WTC11 (cell line): ENCODE measurements at regions not wholly inside any gene's neighbourhood (a gene's known extent, or its start where the extent isn't known, plus 50 kb on each side); places are given as distances from the start of the nearest gene placed in this dataset.

Source experiments
- ATAC-seq: fragments of 200-7000 bp; cut with Tn5 transposase; 2 replicates; pipeline ENCODE4 v1.10.0; 2021; ENCODE audit warnings: mild to moderate bottlenecking, moderate library complexity
- CTCF ChIA-PET: fragments of 300-600 bp; sonication (Branson Sonifier 250); formaldehyde crosslinking; loops from one replicate; lab custom pipeline; 2021; ENCODE audit warnings: antibody characterized with exemption; lab: Charles Lee
- POLR2A ChIA-PET: fragments of 350-600 bp; sonication (Branson Sonifier 250); formaldehyde crosslinking; loops from one replicate; lab custom pipeline; 2021; ENCODE audit warnings: antibody characterized with exemption; lab: Charles Lee
- DNase-seq: peaks from one replicate; pipeline ENCODE4 v3.0.0; 2021; ENCODE audit warnings: low spot score
- H3K27ac Mint-ChIP-seq: 2 replicates; pipeline ENCODE4 v1.8.0; 2021; ENCODE audit warnings: mixed read lengths
- H3K27me3 Mint-ChIP-seq: 2 replicates; pipeline ENCODE4 v1.8.0; 2021; ENCODE audit warnings: low read depth, mild to moderate bottlenecking, moderate library complexity, mixed read lengths
- H3K36me3 Mint-ChIP-seq: 2 replicates; pipeline ENCODE4 v1.8.0; 2021; ENCODE audit warnings: mixed read lengths
- H3K4me1 Mint-ChIP-seq: 2 replicates; pipeline ENCODE4 v1.8.0; 2022; ENCODE audit warnings: mixed read lengths
- H3K4me3 Mint-ChIP-seq: 2 replicates; pipeline ENCODE4 v1.8.0; 2021; ENCODE audit warnings: mild to moderate bottlenecking, moderate library complexity, mixed read lengths
- H3K9me3 Mint-ChIP-seq: 2 replicates; pipeline ENCODE4 v1.8.0; 2021; ENCODE audit warnings: mixed read lengths
- ATF1 ChIP-seq: sonication (generic); formaldehyde crosslinking; IDR thresholded peaks from 2 replicates; pipeline ENCODE4 v1.8.1; 2023; ENCODE audit warnings: mild to moderate bottlenecking, moderate library complexity, missing genetic modification reagents
- ATF3 ChIP-seq: sonication (generic); formaldehyde crosslinking; conservative IDR thresholded peaks from 2 replicates; pipeline ENCODE4 v1.8.1; 2022; ENCODE audit warnings: mild to moderate bottlenecking, missing genetic modification reagents
- CDX4 ChIP-seq: fragments of 250-450 bp; sonication (Bioruptor Pico); IDR thresholded peaks from 2 replicates; pipeline ENCODE4 v1.9.0; 2021; ENCODE audit warnings: moderate library complexity, mild to moderate bottlenecking, inconsistent platforms, borderline replicate concordance
- CTCF ChIP-seq: fragments of 200-600 bp; IDR thresholded peaks from 2 replicates; pipeline ENCODE4 v1.8.0; 2022; ENCODE audit warnings: antibody characterized with exemption
- FOXP1 ChIP-seq: sonication (generic); formaldehyde crosslinking; IDR thresholded peaks from 2 replicates; pipeline ENCODE4 v1.8.0; 2022; ENCODE audit warnings: missing genetic modification reagents, mild to moderate bottlenecking, moderate library complexity, borderline replicate concordance
- JUN ChIP-seq: sonication (generic); formaldehyde crosslinking; IDR thresholded peaks from 2 replicates; pipeline ENCODE4 v1.8.0; 2023; ENCODE audit warnings: mild to moderate bottlenecking, missing genetic modification reagents
- MXD4 ChIP-seq: fragments of 250-450 bp; sonication (Bioruptor Pico); IDR thresholded peaks from 2 replicates; pipeline ENCODE4 v1.8.0; 2021; ENCODE audit warnings: mild to moderate bottlenecking, moderate library complexity, borderline replicate concordance
- NFATC4 ChIP-seq: fragments of 250-450 bp; sonication (Bioruptor Pico); IDR thresholded peaks from 2 replicates; pipeline ENCODE4 v1.9.0; 2021; ENCODE audit warnings: mild to moderate bottlenecking
- NFYB ChIP-seq: sonication (generic); formaldehyde crosslinking; conservative IDR thresholded peaks from 2 replicates; pipeline ENCODE4 v1.8.0; 2022; ENCODE audit warnings: low read depth, missing genetic modification reagents
- NR3C1 ChIP-seq: sonication (generic); formaldehyde crosslinking; conservative IDR thresholded peaks from 2 replicates; pipeline ENCODE4 v1.8.1; 2023; ENCODE audit warnings: low read depth, mild to moderate bottlenecking, missing genetic modification reagents
- SP1 ChIP-seq: sonication (generic); formaldehyde crosslinking; conservative IDR thresholded peaks from 2 replicates; pipeline ENCODE4 v1.8.1; 2022; ENCODE audit warnings: missing genetic modification reagents
- STAT6 ChIP-seq: sonication (generic); formaldehyde crosslinking; conservative IDR thresholded peaks from 2 replicates; pipeline ENCODE4 v1.8.1; 2023; ENCODE audit warnings: mild to moderate bottlenecking, low read depth, missing genetic modification reagents, moderate library complexity
- ZNF121 ChIP-seq: sonication (generic); formaldehyde crosslinking; IDR thresholded peaks from 2 replicates; pipeline ENCODE4 v1.8.0; 2023; ENCODE audit warnings: missing genetic modification reagents
- ZNF219 ChIP-seq: sonication (generic); formaldehyde crosslinking; IDR thresholded peaks from 2 replicates; pipeline ENCODE4 v1.8.0; 2023; ENCODE audit warnings: missing genetic modification reagents, mild to moderate bottlenecking, borderline replicate concordance
- ZNF232 ChIP-seq: sonication (generic); formaldehyde crosslinking; IDR thresholded peaks from 2 replicates; pipeline ENCODE4 v1.8.0; 2022; ENCODE audit warnings: mild to moderate bottlenecking, missing genetic modification reagents
- ZNF396 ChIP-seq: fragments of 250-450 bp; sonication (Bioruptor Pico); IDR thresholded peaks from 2 replicates; pipeline ENCODE4 v1.8.0; 2021; ENCODE audit warnings: mild to moderate bottlenecking, moderate library complexity, borderline replicate concordance
- ZNF671 ChIP-seq: fragments of 250-450 bp; sonication (Bioruptor Pico); IDR thresholded peaks from 2 replicates; pipeline ENCODE4 v1.8.0; 2021; ENCODE audit warnings: mild to moderate bottlenecking
- TF ChIP-seq, protein P1 (sequence below): sonication (generic); formaldehyde crosslinking; IDR thresholded peaks from 2 replicates; pipeline ENCODE4 v1.8.1; 2023; ENCODE audit warnings: mild to moderate bottlenecking, missing genetic modification reagents, moderate library complexity
- TF ChIP-seq, protein P2 (sequence below): sonication (generic); formaldehyde crosslinking; IDR thresholded peaks from 2 replicates; pipeline ENCODE4 v1.8.1; 2023; ENCODE audit warnings: mild to moderate bottlenecking, missing genetic modification reagents
- TF ChIP-seq, protein P3 (sequence below): sonication (generic); formaldehyde crosslinking; IDR thresholded peaks from 2 replicates; pipeline ENCODE4 v1.8.0; 2022; ENCODE audit warnings: mild to moderate bottlenecking, missing genetic modification reagents
- TF ChIP-seq, protein P4 (sequence below): sonication (generic); formaldehyde crosslinking; IDR thresholded peaks from 2 replicates; pipeline ENCODE4 v1.8.0; 2022; ENCODE audit warnings: mild to moderate bottlenecking, missing genetic modification reagents

DNA sequence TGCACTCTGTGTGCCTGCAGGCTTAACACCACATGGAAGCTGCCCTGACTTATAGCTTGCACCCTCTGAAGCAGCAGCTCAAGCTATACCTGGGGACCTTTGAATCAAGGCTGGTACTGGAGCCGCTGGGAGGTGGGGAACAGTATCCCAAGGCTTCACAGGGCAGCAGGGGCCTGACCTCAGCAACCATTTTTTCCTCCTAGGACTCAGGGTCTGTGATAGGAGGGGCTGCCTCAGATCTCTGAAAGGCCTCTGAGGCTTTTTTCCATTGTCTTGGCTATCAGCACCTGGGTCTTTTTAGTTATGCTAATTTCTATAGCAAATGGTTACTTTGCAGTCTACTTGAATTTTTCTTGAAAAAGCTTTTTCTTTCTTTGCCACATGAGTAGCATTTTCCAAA lies 80.2 kb upstream of the OPRM1 start:
- CTCF ChIA-PET, result no interaction called here
- Mint-ChIP-seq H3K9me3 (peaks cover 26% of the 10 kb centered on the region), H3K27ac (no peak overlapping the region), H3K4me1 (peaks cover 26% of the 10 kb centered on the region), H3K36me3 (peaks cover 3% of the 10 kb centered on the region), H3K27me3 (no peaks in the 10 kb centered on the region; the same call in 1 of the 2 replicates), H3K4me3 (no peak overlapping the region)
- DNase-seq (no peak), ATAC-seq (peak; percentile 84)
- POLR2A ChIA-PET, result no interaction called here
- TF ChIP-seq ZNF121 (CRISPR knock-in tag) (no peak), JUN (no peak), ATF1 (CRISPR knock-in tag) (no peak), STAT6 (CRISPR knock-in tag) (no peak), ATF3 (no peak), ZNF232 (CRISPR knock-in tag) (no peak), ZNF219 (CRISPR knock-in tag) (no peak), ZNF671 (CRISPR knock-in tag) (no peak), MXD4 (no peak), FOXP1 (CRISPR knock-in tag) (no peak), SP1 (CRISPR knock-in tag) (no peak), CDX4 (CRISPR knock-in tag) (no peak)
- TF ChIP-seq, protein P1, sequence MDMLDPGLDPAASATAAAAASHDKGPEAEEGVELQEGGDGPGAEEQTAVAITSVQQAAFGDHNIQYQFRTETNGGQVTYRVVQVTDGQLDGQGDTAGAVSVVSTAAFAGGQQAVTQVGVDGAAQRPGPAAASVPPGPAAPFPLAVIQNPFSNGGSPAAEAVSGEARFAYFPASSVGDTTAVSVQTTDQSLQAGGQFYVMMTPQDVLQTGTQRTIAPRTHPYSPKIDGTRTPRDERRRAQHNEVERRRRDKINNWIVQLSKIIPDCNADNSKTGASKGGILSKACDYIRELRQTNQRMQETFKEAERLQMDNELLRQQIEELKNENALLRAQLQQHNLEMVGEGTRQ (CRISPR knock-in tag), result no peak
- TF ChIP-seq, protein P2, sequence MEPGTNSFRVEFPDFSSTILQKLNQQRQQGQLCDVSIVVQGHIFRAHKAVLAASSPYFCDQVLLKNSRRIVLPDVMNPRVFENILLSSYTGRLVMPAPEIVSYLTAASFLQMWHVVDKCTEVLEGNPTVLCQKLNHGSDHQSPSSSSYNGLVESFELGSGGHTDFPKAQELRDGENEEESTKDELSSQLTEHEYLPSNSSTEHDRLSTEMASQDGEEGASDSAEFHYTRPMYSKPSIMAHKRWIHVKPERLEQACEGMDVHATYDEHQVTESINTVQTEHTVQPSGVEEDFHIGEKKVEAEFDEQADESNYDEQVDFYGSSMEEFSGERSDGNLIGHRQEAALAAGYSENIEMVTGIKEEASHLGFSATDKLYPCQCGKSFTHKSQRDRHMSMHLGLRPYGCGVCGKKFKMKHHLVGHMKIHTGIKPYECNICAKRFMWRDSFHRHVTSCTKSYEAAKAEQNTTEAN (CRISPR knock-in tag), result no peak
- TF ChIP-seq, protein P3, sequence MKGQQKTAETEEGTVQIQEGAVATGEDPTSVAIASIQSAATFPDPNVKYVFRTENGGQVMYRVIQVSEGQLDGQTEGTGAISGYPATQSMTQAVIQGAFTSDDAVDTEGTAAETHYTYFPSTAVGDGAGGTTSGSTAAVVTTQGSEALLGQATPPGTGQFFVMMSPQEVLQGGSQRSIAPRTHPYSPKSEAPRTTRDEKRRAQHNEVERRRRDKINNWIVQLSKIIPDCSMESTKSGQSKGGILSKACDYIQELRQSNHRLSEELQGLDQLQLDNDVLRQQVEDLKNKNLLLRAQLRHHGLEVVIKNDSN (CRISPR knock-in tag), result no peak

GRCh38 chr6:153957394-153957793 lies 81.6 kb upstream of the OPRM1 start:
- no peak overlapping the region for H3K27ac Mint-ChIP-seq
- H3K27me3 Mint-ChIP-seq, result no peaks in the 10 kb centered on the region; the same call in 1 of the 2 replicates
- H3K36me3 Mint-ChIP-seq, result peaks cover 6% of the 10 kb centered on the region

DNA sequence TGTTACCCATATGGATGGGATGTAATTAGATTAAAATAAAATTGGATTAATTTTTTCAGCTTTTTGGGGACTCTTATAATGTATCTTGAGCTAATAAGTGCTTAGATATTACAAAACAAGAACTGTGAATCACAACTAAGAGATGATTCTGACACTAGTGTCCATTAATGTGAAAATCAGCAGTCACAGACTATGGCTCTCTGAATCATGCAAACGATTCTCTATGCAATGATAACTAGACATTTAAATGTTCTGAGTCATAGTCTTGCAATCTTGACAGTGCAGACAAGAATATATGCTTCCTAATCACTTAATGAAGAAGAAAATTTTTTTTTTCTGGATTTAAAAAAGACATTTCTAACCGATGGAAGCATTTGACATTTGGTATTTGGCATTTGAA lies 82.2 kb upstream of the OPRM1 start:
- Mint-ChIP-seq H3K36me3 (peaks cover 6% of the 10 kb centered on the region), H3K4me3 (no peak overlapping the region), H3K27ac (no peak overlapping the region), H3K4me1 (peaks cover 26% of the 10 kb centered on the region), H3K9me3 (peaks cover 31% of the 10 kb centered on the region), H3K27me3 (no peaks in the 10 kb centered on the region; the same call in 1 of the 2 replicates)
- ChIA-PET POLR2A (no interaction called here), CTCF (no interaction called here)
- DNase-seq (no peak), ATAC-seq (no peak)
- TF ChIP-seq, protein P4, sequence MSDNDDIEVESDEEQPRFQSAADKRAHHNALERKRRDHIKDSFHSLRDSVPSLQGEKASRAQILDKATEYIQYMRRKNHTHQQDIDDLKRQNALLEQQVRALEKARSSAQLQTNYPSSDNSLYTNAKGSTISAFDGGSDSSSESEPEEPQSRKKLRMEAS (CRISPR knock-in tag), result no peak
- TF ChIP-seq NFYB (CRISPR knock-in tag) (no peak), JUN (no peak), ZNF396 (CRISPR knock-in tag) (no peak), CTCF (no peak), NR3C1 (CRISPR knock-in tag) (no peak), NFATC4 (CRISPR knock-in tag) (no peak)
- TF ChIP-seq, protein P2 (CRISPR knock-in tag), result no peak

More at GRCh38 chr6:153957394-153957793, 81.6 kb upstream of the OPRM1 start:
- Mint-ChIP-seq H3K4me1 (peaks cover 26% of the 10 kb centered on the region), H3K4me3 (no peak overlapping the region), H3K9me3 (peaks cover 31% of the 10 kb centered on the region)
- no peak for ATAC-seq
- TF ChIP-seq, protein P3 (CRISPR knock-in tag), result no peak
- POLR2A ChIA-PET, result no interaction called here
- CTCF ChIA-PET, result no interaction called here
- no peak for DNase-seq
